ENCODE measurements at regions not wholly inside any gene's neighbourhood (a gene's known extent, or its start where the extent isn't known, plus 50 kb on each side); places are given as distances from the start of the nearest gene placed in this dataset.
"Not testable (repeated sequence)": the region's sequence is repeated elsewhere in the genome, so short reads cannot be mapped to it uniquely, and the experiment has no call there.

DNA sequence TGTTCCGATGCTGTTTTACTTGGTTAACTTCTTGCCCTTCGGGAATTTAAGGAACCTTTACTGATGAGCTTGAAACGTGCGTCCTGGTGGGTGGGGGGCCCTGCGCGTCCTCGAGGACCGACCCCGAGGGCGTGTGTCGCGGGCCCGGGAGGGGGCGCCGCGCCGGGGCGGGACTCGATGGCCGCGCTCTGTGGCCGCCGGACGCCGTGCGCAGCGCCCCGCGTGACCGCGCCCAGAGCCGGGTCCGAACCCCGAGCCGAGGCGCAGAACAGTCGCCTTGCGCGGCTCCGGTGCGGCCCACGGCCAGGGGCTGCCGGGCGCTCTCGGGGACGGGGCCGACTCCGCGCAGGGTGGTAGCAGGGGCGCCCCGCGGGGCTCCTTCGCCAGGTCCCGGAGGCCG lies 4053.5 kb upstream of the TPTE start:
- not testable (repeated sequence) for TF ChIP-seq USF2 (CRISPR knock-in tag; IDR thresholded peaks at IDR 0.05); SP1 (CRISPR knock-in tag; conservative IDR thresholded peaks at IDR 0.05); MAX (CRISPR knock-in tag; IDR thresholded peaks at IDR 0.05); JUN (CRISPR knock-in tag; IDR thresholded peaks at IDR 0.05); TEAD4 (CRISPR knock-in tag; IDR thresholded peaks at IDR 0.05); GABPB1 (CRISPR knock-in tag; IDR thresholded peaks at IDR 0.05); ZNF121 (CRISPR knock-in tag; IDR thresholded peaks at IDR 0.05); CTCF (IDR thresholded peaks at IDR 0.05)

Measured in WTC11 (cell line).